Stimulated activated CD8-positive, alpha-beta memory T cell treated with anti-CD3 and anti-CD28 coated beads, Interleukin-12 subunit alpha, Interleukin-12 subunit beta, amount 100 ng/mL, for 24 hours (primary cell): ENCODE measurements at regions not wholly inside any gene's neighbourhood (a gene's known extent, or its start where the extent isn't known, plus 50 kb on each side); places are given as distances from the start of the nearest gene placed in this dataset.
A peak's percentile ranks its signal among the peaks of the same experiment; 100 is the strongest.
"Not testable (repeated sequence)": the region's sequence is repeated elsewhere in the genome, so short reads cannot be mapped to it uniquely, and the experiment has no call there.

ENCODE experiments used
- DNase-seq: peaks from one replicate; pipeline ENCODE4 v3.0.0-alpha.2; 2020; ENCODE audit errors: extremely low read depth

GRCh38 chr1:19591482-19592091 is 52.5 kb upstream of the NBL1 start:
- DNase-seq: no peak

- no peak for DNase-seq
Measured at GRCh38 chr1:19585507-19585906, 58.6 kb upstream of the NBL1 start.

GRCh38 chr1:19582318-19582717 is 61.8 kb upstream of the NBL1 start:
- peak; percentile 16 for DNase-seq

GRCh38 chr1:19581381-19581780 is 62.7 kb upstream of the NBL1 start:
- DNase-seq: no peak

- no peak for DNase-seq
Measured at GRCh38 chr1:19577561-19577960, 66.5 kb upstream of the NBL1 start.

- DNase-seq: no peak
Measured at GRCh38 chr1:19577036-19577435, 67.1 kb upstream of the NBL1 start.

GRCh38 chr1:19569786-19570185 is 74.3 kb upstream of the NBL1 start:
- DNase-seq: no peak

GRCh38 chr1:19567041-19567440 is 77.1 kb upstream of the NBL1 start:
- no peak for DNase-seq

GRCh38 chr1:19564366-19564765 is 79.0 kb upstream of the CAPZB start:
- no peak for DNase-seq

- DNase-seq: no peak
Measured at GRCh38 chr1:19563324-19564097, 78.2 kb upstream of the CAPZB start.

- DNase-seq: no peak
Measured at GRCh38 chr1:19562847-19563246, 77.5 kb upstream of the CAPZB start.

- DNase-seq: no peak
Measured at GRCh38 chr1:19560480-19560879, 75.1 kb upstream of the CAPZB start.

- DNase-seq: no peak
Measured at GRCh38 chr1:19559641-19560040, 74.3 kb upstream of the CAPZB start.

GRCh38 chr1:19557609-19558051 is 72.3 kb upstream of the CAPZB start:
- no peak for DNase-seq

- DNase-seq: no peak
Measured at GRCh38 chr1:19554090-19554489, 68.8 kb upstream of the CAPZB start.

GRCh38 chr1:19552291-19553010 is 67.1 kb upstream of the CAPZB start:
- no peak for DNase-seq

- DNase-seq: not testable (repeated sequence)
Measured at GRCh38 chr1:19551837-19552236, 66.5 kb upstream of the CAPZB start.

GRCh38 chr1:19550437-19550836 is 65.1 kb upstream of the CAPZB start:
- not testable (repeated sequence) for DNase-seq

GRCh38 chr1:19547814-19548213 is 62.5 kb upstream of the CAPZB start:
- no peak for DNase-seq

GRCh38 chr1:19536519-19536918 is 51.2 kb upstream of the CAPZB start:
- DNase-seq: no peak

GRCh38 chr1:19535214-19535613 is 49.9 kb upstream of the CAPZB start:
- no peak for DNase-seq
